ENCODE measurements at regions not wholly inside any gene's neighbourhood (a gene's known extent, or its start where the extent isn't known, plus 50 kb on each side); places are given as distances from the start of the nearest gene placed in this dataset.
A peak's percentile ranks its signal among the peaks of the same experiment; 100 is the strongest.
"Not testable (repeated sequence)": the region's sequence is repeated elsewhere in the genome, so short reads cannot be mapped to it uniquely, and the experiment has no call there.

DNA sequence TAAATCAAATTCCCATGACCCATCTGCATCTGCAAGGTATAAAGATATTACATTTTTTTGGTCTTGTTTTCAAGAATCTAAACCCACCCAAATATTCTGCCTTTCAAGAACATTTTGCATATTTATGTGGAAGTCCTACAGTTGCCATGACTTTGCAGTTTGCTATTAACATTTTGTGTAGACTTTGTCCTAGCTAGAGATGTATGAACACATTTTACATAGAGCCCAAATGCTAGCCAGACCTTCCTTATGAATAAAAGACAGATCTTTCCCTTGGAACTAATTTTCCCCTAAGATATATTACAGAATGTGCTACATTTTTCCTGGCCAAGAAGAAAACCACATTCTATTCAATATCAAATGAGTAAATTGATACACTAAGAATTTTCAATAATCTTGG lies 772.5 kb downstream of the KCNA4 start:
- no peak for DNase-seq (ENCODE audit: low read depth)
- H3K4me3 ChIP-seq (ENCODE audit: low read depth, low read length), result no peak overlapping the region
- TF ChIP-seq, protein P1, sequence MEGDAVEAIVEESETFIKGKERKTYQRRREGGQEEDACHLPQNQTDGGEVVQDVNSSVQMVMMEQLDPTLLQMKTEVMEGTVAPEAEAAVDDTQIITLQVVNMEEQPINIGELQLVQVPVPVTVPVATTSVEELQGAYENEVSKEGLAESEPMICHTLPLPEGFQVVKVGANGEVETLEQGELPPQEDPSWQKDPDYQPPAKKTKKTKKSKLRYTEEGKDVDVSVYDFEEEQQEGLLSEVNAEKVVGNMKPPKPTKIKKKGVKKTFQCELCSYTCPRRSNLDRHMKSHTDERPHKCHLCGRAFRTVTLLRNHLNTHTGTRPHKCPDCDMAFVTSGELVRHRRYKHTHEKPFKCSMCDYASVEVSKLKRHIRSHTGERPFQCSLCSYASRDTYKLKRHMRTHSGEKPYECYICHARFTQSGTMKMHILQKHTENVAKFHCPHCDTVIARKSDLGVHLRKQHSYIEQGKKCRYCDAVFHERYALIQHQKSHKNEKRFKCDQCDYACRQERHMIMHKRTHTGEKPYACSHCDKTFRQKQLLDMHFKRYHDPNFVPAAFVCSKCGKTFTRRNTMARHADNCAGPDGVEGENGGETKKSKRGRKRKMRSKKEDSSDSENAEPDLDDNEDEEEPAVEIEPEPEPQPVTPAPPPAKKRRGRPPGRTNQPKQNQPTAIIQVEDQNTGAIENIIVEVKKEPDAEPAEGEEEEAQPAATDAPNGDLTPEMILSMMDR (conservative IDR thresholded peaks at IDR 0.05; ENCODE audit: low read depth, low read length), result no peak

DNA sequence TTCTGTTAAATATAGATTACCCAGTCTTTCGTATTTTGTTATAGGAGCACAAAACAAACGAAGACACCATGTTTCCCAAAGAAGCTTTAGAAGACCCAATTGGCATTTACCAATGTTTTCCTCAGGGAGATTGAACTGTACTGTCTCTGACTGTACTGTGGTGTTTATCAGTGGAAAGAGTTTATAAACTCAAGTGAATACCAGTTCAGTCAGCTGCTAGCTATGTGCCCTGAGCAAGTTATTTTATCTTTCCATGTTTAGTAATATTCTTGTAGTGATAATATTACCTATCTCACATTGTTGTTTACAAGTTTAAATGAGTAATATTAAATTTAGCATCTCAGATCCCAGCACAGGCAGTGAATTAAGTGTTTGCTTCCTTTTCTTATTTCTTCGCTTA lies 773.2 kb downstream of the KCNA4 start:
- no peak overlapping the region for H3K4me3 ChIP-seq (ENCODE audit: low read depth, low read length)
- TF ChIP-seq, protein P1 (conservative IDR thresholded peaks at IDR 0.05; ENCODE audit: low read depth, low read length), result no peak
- DNase-seq (ENCODE audit: low read depth), result peak; percentile 46

DNA sequence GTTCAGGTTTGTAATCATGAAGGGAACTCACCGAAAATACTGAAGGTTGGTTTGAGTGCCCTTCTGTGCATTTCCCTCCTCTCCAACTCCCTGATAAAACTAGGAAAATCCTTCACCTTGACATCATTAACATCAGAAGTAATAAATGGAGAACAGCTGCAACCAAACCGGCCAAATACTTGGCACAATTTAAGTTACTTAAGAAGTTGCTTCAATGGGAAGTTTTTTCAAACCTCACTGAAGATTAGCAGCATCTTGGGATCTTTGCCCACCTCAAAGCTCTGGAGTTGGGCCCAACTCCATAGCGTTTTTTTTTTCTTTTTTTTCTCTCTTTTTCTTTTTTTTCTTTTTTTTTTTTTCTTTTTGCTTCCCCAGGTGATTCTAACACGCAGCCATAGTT lies 784.8 kb downstream of the KCNA4 start:
- no peak for DNase-seq (ENCODE audit: low read depth)
- H3K4me3 ChIP-seq (ENCODE audit: low read depth, low read length), result no peak overlapping the region
- TF ChIP-seq, protein P1 (conservative IDR thresholded peaks at IDR 0.05; ENCODE audit: low read depth, low read length), result no peak

DNA sequence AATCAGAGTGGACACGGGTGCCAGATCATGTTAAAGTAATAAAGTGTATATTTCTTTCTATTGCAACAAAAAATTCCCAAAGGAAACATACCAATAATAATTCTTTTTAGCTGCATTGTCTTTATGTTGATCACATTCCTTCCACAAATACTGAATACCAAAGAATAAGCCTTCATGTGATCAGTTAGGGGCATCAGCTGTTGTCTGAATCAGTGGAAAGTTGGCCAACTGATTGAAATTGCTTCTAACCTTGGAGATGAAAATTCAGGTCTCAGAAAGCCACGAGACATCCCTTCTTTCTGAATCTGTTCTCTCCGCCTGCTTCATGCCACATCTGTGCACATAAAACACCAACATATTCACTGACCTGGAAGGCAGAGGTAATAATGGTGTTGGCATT lies 785.2 kb downstream of the KCNA4 start:
- TF ChIP-seq, protein P1 (conservative IDR thresholded peaks at IDR 0.05; ENCODE audit: low read depth, low read length), result no peak
- H3K4me3 ChIP-seq (ENCODE audit: low read depth, low read length), result no peak overlapping the region
- no peak for DNase-seq (ENCODE audit: low read depth)

DNA sequence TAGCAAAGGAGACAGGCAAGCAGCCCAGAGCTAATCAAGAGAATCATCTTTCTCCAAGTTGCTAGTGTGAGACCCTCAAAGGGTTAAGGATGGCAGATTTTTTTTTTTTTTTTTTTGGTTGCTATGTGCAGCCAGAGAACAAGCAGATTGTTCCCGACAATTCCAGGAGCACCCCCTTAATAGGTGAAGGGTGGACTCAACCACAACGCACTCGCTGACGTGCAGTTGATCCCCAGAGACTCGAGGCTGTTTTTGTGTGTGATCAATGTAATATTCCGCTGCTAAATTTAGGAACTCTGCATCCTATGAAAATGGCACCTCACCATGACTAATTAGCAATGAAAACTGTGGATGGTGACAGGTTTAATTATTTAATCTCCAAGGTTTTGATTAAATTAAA lies 789.0 kb downstream of the KCNA4 start:
- TF ChIP-seq, protein P1 (conservative IDR thresholded peaks at IDR 0.05; ENCODE audit: low read depth, low read length), result no peak
- DNase-seq (ENCODE audit: low read depth), result peak; percentile 41
- H3K4me3 ChIP-seq (ENCODE audit: low read depth, low read length), result no peak overlapping the region

DNA sequence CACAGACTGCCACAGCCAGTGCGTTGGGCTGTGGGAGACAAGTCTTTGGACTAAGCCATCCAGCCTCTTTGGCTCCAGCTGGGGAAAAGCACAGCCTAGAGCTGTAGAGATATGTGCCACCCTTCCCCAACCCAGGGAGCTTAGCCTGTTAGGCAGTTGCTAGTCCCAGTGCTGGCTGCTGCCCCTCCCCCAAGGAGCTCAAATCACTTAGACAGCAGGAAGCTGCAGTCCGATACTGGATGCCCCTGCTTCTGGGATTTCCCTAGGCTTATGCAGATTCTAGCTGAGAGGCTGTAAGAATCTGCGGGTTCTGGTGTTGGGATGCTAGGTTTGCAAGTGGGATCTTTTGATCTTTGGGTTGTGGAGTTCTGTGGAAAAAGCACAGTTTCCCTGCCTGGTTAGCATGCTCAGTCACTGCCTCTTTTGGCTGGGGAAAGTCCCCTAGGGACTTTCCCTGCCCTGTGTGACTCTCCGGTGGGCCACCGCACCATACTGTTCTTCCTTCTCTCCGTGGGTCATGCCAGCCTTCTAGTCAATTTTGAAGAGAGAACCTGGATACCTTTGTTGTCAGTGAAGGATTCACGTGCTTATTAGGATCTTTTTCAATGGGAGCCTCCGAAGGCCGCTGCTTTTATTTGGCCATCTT lies 792.0 kb downstream of the KCNA4 start:
- DNase-seq (ENCODE audit: low read depth), result no peak
- no peak overlapping the region for H3K4me3 ChIP-seq (ENCODE audit: low read depth, low read length)
- TF ChIP-seq, protein P1 (conservative IDR thresholded peaks at IDR 0.05; ENCODE audit: low read depth, low read length), result no peak

DNA sequence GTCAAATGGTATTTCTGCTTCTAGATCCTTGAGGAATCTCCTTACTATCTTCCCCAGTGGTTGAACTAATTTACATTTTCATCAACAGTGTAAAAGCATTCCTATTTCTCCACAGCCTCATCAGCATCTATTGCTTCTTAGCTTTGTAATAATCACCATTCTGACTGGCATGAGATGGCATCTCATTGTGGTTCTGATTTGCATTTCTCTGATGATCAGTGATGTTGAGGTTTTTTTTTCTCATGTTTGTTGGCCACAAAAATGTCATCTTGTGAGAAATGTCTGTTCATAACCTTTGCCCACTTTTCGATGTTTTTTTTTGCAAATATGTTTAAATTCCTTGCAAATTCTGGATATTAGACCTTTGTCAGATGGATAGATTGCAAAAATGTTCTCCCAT lies 797.3 kb downstream of the KCNA4 start:
- H3K4me3 ChIP-seq (ENCODE audit: low read depth, low read length); DNase-seq (ENCODE audit: low read depth): not testable (repeated sequence)

Data from choroid plexus epithelial cell (primary cell).